ENCODE measurements at regions not wholly inside any gene's neighbourhood (a gene's known extent, or its start where the extent isn't known, plus 50 kb on each side); places are given as distances from the start of the nearest gene placed in this dataset.
"Not testable (repeated sequence)": the region's sequence is repeated elsewhere in the genome, so short reads cannot be mapped to it uniquely, and the experiment has no call there.

- not testable (repeated sequence) for H3K36me3 ChIP-seq (ENCODE audit: control insufficient read depth, insufficient read depth, low read length); H3K27me3 ChIP-seq (ENCODE audit: control insufficient read depth, insufficient read depth, low read length); H3K9me3 ChIP-seq (ENCODE audit: control insufficient read depth, insufficient read depth, low read length); H3K4me3 ChIP-seq (ENCODE audit: low read depth, low read length); H3K4me1 ChIP-seq (ENCODE audit: control insufficient read depth, insufficient read depth, low read length); H3K27ac ChIP-seq (ENCODE audit: low read depth, low read length); DNase-seq (ENCODE audit: low read depth in 4 of 6, low spot score in 6 of 6)
- WGBS (ENCODE audit: insufficient coverage): no CpG with 5 or more reads among the region's 2 CpGs
Measured at GRCh38 chr13:47685156-47685555, 315.9 kb downstream of the SUCLA2 start.

- Histone ChIP-seq H3K27ac (ENCODE audit: low read depth, low read length) (no peak overlapping the region), H3K9me3 (ENCODE audit: control insufficient read depth, insufficient read depth, low read length) (no peaks in the 10 kb centered on the region), H3K36me3 (ENCODE audit: control insufficient read depth, insufficient read depth, low read length) (no peaks in the 10 kb centered on the region), H3K27me3 (ENCODE audit: control insufficient read depth, insufficient read depth, low read length) (no peaks in the 10 kb centered on the region), H3K4me1 (ENCODE audit: control insufficient read depth, insufficient read depth, low read length) (no peaks in the 10 kb centered on the region), H3K4me3 (ENCODE audit: low read depth, low read length) (no peak overlapping the region)
- DNase-seq (ENCODE audit: low read depth in 4 of 6, low spot score in 6 of 6): no peak
- WGBS (ENCODE audit: insufficient coverage): no CpG with 5 or more reads among the region's 2 CpGs
Measured at GRCh38 chr13:47680748-47681147, 320.3 kb downstream of the SUCLA2 start.

- Histone ChIP-seq H3K27ac (ENCODE audit: low read depth, low read length) (no peak overlapping the region), H3K9me3 (ENCODE audit: control insufficient read depth, insufficient read depth, low read length) (no peaks in the 10 kb centered on the region), H3K4me1 (ENCODE audit: control insufficient read depth, insufficient read depth, low read length) (no peaks in the 10 kb centered on the region), H3K27me3 (ENCODE audit: control insufficient read depth, insufficient read depth, low read length) (no peaks in the 10 kb centered on the region), H3K36me3 (ENCODE audit: control insufficient read depth, insufficient read depth, low read length) (no peaks in the 10 kb centered on the region), H3K4me3 (ENCODE audit: low read depth, low read length) (no peak overlapping the region)
- 60% methylated on average over 1 of the region's 1 CpG for WGBS (ENCODE audit: insufficient coverage)
- DNase-seq (ENCODE audit: low read depth in 4 of 6, low spot score in 6 of 6): no peak
Measured at GRCh38 chr13:47679401-47679800, 321.7 kb downstream of the SUCLA2 start.

- Histone ChIP-seq H3K27ac (ENCODE audit: low read depth, low read length) (no peak overlapping the region), H3K27me3 (ENCODE audit: control insufficient read depth, insufficient read depth, low read length) (no peaks in the 10 kb centered on the region), H3K9me3 (ENCODE audit: control insufficient read depth, insufficient read depth, low read length) (no peaks in the 10 kb centered on the region), H3K4me3 (ENCODE audit: low read depth, low read length) (no peak overlapping the region), H3K4me1 (ENCODE audit: control insufficient read depth, insufficient read depth, low read length) (no peaks in the 10 kb centered on the region), H3K36me3 (ENCODE audit: control insufficient read depth, insufficient read depth, low read length) (no peaks in the 10 kb centered on the region)
- 40% methylated on average over 1 of the region's 4 CpGs for WGBS (ENCODE audit: insufficient coverage)
- DNase-seq (ENCODE audit: low read depth in 4 of 6, low spot score in 6 of 6): no peak
Measured at GRCh38 chr13:47678201-47678968, 322.7 kb downstream of the SUCLA2 start.

- 100% methylated on average over 1 of the region's 4 CpGs for WGBS (ENCODE audit: insufficient coverage)
- Histone ChIP-seq H3K4me3 (ENCODE audit: low read depth, low read length) (no peak overlapping the region), H3K4me1 (ENCODE audit: control insufficient read depth, insufficient read depth, low read length) (no peaks in the 10 kb centered on the region), H3K36me3 (ENCODE audit: control insufficient read depth, insufficient read depth, low read length) (no peaks in the 10 kb centered on the region), H3K9me3 (ENCODE audit: control insufficient read depth, insufficient read depth, low read length) (no peaks in the 10 kb centered on the region), H3K27ac (ENCODE audit: low read depth, low read length) (no peak overlapping the region), H3K27me3 (ENCODE audit: control insufficient read depth, insufficient read depth, low read length) (no peaks in the 10 kb centered on the region)
- no peak for DNase-seq (ENCODE audit: low read depth in 4 of 6, low spot score in 6 of 6)
Measured at GRCh38 chr13:47675871-47676270, 325.2 kb downstream of the SUCLA2 start.

GRCh38 chr13:47673009-47673850 is 327.8 kb downstream of the SUCLA2 start:
- Histone ChIP-seq H3K27me3 (ENCODE audit: control insufficient read depth, insufficient read depth, low read length) (no peaks in the 10 kb centered on the region), H3K27ac (ENCODE audit: low read depth, low read length) (no peak overlapping the region), H3K4me3 (ENCODE audit: low read depth, low read length) (no peak overlapping the region), H3K4me1 (ENCODE audit: control insufficient read depth, insufficient read depth, low read length) (no peaks in the 10 kb centered on the region), H3K9me3 (ENCODE audit: control insufficient read depth, insufficient read depth, low read length) (no peaks in the 10 kb centered on the region), H3K36me3 (ENCODE audit: control insufficient read depth, insufficient read depth, low read length) (no peaks in the 10 kb centered on the region)
- no peak for DNase-seq (ENCODE audit: low read depth in 4 of 6, low spot score in 6 of 6)
- WGBS (ENCODE audit: insufficient coverage): 60% methylated on average over 1 of the region's 5 CpGs

GRCh38 chr13:47672245-47673008 is 328.6 kb downstream of the SUCLA2 start:
- DNase-seq (ENCODE audit: low read depth in 4 of 6, low spot score in 6 of 6): peak in 2 of 6 donors; percentile 43 to 54
- no CpG with 5 or more reads among the region's 3 CpGs for WGBS (ENCODE audit: insufficient coverage)

GRCh38 chr13:47671776-47672175 is 329.3 kb downstream of the SUCLA2 start:
- 100% methylated on average over 1 of the region's 3 CpGs for WGBS (ENCODE audit: insufficient coverage)

More at GRCh38 chr13:47672245-47673008, 328.6 kb downstream of the SUCLA2 start:
- Histone ChIP-seq H3K27ac (ENCODE audit: low read depth, low read length) (no peak overlapping the region), H3K4me3 (ENCODE audit: low read depth, low read length) (no peak overlapping the region), H3K36me3 (ENCODE audit: control insufficient read depth, insufficient read depth, low read length) (no peaks in the 10 kb centered on the region), H3K9me3 (ENCODE audit: control insufficient read depth, insufficient read depth, low read length) (no peaks in the 10 kb centered on the region), H3K27me3 (ENCODE audit: control insufficient read depth, insufficient read depth, low read length) (no peaks in the 10 kb centered on the region), H3K4me1 (ENCODE audit: control insufficient read depth, insufficient read depth, low read length) (no peaks in the 10 kb centered on the region)

GRCh38 chr13:47665043-47665442 is 336.0 kb downstream of the SUCLA2 start:
- no CpG with 5 or more reads among the region's 3 CpGs for WGBS (ENCODE audit: insufficient coverage)
- H3K36me3 ChIP-seq (ENCODE audit: control insufficient read depth, insufficient read depth, low read length): no peaks in the 10 kb centered on the region

More at GRCh38 chr13:47671776-47672175, 329.3 kb downstream of the SUCLA2 start:
- H3K4me3 ChIP-seq (ENCODE audit: low read depth, low read length): no peak overlapping the region
- no peaks in the 10 kb centered on the region for H3K27me3 ChIP-seq (ENCODE audit: control insufficient read depth, insufficient read depth, low read length)
- H3K9me3 ChIP-seq (ENCODE audit: control insufficient read depth, insufficient read depth, low read length): no peaks in the 10 kb centered on the region
- H3K36me3 ChIP-seq (ENCODE audit: control insufficient read depth, insufficient read depth, low read length): no peaks in the 10 kb centered on the region
- H3K27ac ChIP-seq (ENCODE audit: low read depth, low read length): no peak overlapping the region
- peak in 1 of 6 donors; percentile 67 for DNase-seq (ENCODE audit: low read depth in 4 of 6, low spot score in 6 of 6)
- no peaks in the 10 kb centered on the region for H3K4me1 ChIP-seq (ENCODE audit: control insufficient read depth, insufficient read depth, low read length)

More at GRCh38 chr13:47665043-47665442, 336.0 kb downstream of the SUCLA2 start:
- Histone ChIP-seq H3K27ac (ENCODE audit: low read depth, low read length) (no peak overlapping the region), H3K27me3 (ENCODE audit: control insufficient read depth, insufficient read depth, low read length) (no peaks in the 10 kb centered on the region), H3K9me3 (ENCODE audit: control insufficient read depth, insufficient read depth, low read length) (no peaks in the 10 kb centered on the region), H3K4me1 (ENCODE audit: control insufficient read depth, insufficient read depth, low read length) (no peaks in the 10 kb centered on the region), H3K4me3 (ENCODE audit: low read depth, low read length) (no peak overlapping the region)
- DNase-seq (ENCODE audit: low read depth in 4 of 6, low spot score in 6 of 6): peak in 2 of 6 donors; percentile 22 to 77
